ENCODE measurements at regions not wholly inside any gene's neighbourhood (a gene's known extent, or its start where the extent isn't known, plus 50 kb on each side); places are given as distances from the start of the nearest gene placed in this dataset.
"Not testable (repeated sequence)": the region's sequence is repeated elsewhere in the genome, so short reads cannot be mapped to it uniquely, and the experiment has no call there.

DNA sequence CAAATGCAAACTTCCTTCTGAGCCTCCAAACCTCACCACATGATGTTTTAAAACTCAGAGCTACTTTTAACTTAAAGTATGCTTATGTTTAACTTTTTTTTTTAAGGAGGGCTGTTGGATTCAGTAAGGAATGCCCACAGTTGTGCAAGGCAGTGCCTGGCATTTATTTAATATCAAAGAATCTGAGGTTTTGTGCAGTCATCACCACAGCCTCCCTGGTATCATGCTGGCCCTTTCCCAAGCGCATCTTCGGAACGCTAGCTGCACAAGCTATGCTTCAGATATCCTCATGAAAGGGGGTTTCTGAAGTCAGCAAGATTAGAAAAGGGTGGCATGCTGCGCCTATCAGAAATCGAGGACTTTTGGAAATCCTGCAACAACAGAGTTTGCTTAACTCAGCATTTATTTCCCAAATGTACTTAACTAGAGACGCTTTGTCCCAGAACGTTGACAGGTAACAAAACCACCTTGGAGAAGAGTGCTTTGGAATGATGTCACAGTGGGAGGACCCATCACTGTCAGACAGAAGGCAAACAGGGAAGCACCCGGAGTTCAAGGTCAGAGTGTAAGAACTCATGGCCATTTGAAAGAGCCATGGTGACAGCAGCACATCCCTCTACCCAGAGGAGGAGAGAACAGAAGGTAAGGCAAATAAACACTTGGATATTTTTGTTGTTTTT is 120.2 kb upstream of the IGF1R start:
- no peak for DNase-seq

GRCh38 chr15:98529205-98530145 is 118.9 kb upstream of the IGF1R start:
- DNase-seq, result no peak

DNA sequence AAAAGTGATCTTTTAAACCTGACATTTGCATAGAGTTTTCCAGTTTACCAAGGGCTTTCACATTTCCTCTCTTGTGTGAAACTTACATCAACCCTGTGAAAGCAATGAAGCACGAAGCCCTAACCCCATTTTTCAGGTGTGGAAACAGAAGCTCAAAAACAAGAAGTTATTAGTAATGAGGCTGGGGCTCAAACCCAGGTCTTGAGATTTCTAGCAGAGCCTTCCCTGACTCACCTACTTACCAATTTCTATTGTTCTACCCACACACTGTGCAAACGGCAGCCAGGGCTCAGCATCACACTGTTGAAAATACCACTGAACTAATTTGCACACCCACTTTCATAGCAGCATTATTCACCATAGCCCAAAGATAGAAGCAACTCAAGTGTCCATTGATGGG is 117.8 kb upstream of the IGF1R start:
- no peak for DNase-seq

DNA sequence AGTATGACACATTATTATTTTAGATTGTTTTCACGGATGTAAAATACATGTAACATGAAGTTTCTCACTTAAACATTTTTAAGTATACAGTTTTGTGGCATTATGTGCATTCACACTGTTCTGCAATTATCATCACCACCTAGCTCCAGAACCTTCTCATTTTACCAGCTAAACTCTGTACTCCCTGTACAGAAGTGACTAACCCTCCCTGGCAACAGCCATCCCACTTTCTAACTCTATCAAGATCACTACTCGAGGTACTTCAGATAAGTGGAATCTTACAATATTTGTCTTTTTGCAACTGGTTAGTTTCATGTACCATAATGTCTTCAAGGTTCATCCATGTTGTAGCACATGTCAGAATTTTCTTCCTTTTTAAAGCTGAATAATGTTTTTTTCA is 116.3 kb upstream of the IGF1R start:
- no peak for DNase-seq

DNA sequence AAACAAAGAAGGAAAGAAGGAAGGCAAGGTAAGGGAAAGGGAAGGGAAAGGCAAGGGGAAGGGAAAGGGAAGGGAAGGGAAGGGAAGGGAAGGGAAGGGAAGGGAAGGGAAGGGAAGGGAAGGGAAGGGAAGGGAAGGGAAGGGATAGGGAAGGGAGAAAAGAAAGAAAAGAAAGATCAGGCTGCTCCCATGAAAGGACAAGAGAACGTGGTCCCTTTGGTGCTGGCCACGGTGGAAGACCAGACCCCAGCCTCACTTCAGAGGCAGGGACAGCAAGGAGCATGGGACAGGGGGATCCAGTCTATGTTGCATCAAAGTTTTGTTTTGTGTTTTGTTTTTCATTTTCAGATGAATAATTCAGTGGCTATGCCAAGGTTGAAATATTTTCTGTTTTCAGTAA is 111.4 kb upstream of the IGF1R start:
- DNase-seq, result no peak

DNA sequence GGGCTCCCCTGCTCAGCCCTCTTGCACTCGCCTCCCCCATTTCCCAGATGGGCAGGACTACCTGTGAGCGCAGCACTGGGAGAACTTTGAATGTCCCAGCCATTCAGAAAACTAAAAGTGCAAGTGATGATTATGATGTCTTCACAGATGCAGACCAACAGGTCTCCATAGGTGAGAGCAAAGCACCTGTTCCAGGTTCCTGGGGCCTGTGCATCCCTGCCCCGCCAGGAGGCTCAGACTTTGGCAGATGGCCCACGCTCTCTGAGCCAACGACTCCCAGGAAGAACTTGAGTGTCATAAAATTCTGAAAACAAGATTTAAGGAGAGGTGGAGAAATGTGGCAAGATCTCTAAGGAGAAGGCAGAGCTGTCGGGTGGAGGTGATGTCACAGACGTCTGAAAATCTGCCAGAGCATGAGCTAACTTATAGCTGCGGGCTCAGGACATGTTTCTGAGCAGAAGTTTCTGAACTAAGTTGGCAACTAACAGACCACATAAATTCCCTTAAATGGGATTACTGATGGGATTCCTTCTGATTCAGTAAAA is 110.8 kb upstream of the IGF1R start:
- no peak for DNase-seq

GRCh38 chr15:98541519-98541918 is 106.8 kb upstream of the IGF1R start:
- DNase-seq, result no peak

GRCh38 chr15:98543237-98543636 is 105.1 kb upstream of the IGF1R start:
- no peak for DNase-seq

GRCh38 chr15:98546329-98546728 is 102.0 kb upstream of the IGF1R start:
- no peak for DNase-seq

DNA sequence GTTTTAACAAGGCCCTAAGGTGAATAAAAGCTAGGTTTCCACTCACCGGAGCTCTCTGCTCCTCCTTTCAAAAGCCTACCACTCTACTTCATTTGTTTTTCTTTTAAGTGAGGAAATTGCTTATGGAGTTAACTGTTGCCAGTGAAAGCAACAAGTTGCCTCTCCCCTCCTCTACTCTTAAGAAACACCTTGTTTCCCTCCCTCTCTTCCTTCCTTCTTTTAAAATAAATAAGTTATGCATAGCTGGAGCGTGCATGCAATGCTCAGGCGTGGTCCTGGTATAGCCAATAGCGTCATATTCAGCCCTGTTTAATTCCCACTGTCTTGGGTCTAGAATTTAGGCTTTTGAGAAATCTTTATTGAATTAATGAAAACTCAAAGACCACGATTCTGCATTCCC is 101.1 kb upstream of the IGF1R start:
- no peak for DNase-seq

- no peak for DNase-seq
Measured at GRCh38 chr15:98547741-98548138, 100.6 kb upstream of the IGF1R start.

DNA sequence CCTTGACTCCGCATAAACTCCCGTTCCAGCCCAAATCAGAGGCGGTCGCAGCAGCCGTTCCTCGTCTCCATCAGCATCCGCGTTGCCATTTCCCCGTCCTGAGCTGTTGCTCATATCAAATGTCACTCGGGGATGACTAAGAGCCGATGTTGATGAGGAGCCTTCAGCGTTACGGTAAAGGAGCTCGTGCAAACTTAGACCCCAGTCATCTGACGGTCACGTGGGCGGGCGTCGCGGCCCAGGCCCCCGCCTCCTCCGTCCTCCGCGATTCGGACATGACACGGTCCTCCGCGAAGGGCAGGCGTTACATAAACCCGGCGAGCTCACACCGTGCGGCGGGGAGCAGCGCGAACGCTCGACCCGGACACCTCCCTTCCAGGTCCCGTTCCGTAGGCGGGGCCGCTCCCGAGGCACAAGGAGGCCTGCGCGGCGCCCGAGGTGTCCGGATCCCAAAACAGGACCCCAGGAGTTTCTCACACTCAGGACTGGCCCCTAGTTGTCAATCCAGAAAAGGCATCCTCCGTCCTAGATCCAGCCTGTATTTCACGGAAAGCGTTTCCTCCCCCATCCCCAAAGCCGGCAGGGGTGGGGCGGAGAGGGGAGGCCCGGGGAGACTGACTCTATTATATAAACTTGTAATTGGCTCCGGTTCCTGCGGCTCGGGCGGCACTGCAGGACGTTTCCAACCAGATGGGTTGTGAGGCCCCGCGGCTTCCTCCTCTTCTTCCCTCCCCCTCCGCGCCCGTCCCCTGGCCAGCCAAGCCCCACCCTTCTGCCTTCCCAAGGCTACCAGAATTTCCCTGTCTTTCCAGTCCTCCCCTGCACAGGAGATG is 100.0 kb upstream of the IGF1R start:
- DNase-seq, result peak in 2 of 4 experiments; percentile 9 to 24

DNA sequence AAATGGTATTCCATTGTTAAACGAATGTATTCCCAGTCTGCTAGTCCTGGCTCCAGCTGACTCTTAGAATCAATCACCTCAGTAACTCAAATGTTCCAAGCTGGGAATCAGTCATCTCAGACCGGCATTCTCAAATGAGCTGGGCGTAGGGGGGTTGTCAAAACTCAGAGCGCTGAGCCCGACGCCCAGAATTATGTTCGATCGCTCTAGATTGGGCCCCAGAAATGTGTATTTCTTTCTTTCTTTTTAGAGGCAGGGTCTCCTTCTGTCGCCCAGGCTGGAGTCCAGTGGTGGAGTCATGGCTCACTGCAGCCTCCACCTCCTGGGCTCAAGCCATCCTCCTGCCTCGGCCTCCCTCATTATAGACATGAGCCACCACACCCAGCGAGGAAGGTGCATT is 99.3 kb upstream of the IGF1R start:
- no peak for DNase-seq

DNA sequence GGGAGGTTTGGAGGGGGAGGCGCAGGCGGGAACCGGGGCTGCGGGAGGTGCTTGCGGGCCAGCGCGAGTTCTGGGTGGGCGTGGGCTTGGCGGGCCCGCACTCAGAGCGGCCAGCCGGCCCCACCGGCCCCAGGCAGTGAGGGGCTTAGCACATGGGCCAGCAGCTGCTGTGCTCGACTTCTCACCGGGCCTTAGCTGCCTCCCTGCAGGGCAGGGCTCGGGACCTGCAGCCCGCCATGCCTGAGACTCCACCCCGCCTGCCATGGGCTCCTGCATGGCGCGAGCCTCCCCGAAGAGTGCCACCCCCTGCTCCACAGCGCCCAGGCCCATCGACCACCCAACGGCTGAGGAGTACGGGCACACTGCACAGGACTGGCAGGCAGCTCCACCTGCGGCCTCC is 98.6 kb upstream of the IGF1R start:
- DNase-seq, result no peak

GRCh38 chr15:98550363-98550762 is 98.0 kb upstream of the IGF1R start:
- not testable (repeated sequence) for DNase-seq

GRCh38 chr15:98551936-98552562 is 96.3 kb upstream of the IGF1R start:
- no peak for DNase-seq

- DNase-seq, result no peak
Measured at GRCh38 chr15:98554272-98555172, 93.8 kb upstream of the IGF1R start.

DNA sequence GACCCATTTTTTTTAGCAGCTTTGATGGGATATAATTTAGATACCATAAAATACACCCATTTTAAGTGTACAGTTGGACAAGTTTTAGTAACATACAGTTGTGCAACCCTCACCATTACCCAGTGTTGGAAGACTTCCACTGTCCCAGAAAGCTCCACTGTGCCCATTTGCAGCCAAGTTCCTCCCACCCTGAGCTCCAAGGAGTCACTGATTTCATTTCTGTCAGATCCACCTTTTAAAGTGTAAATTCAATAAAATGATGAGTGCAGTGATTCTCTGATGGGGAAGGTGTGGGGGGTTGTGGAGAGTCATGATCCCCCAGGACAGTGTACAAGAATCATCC is 93.2 kb upstream of the IGF1R start:
- DNase-seq, result no peak

DNA sequence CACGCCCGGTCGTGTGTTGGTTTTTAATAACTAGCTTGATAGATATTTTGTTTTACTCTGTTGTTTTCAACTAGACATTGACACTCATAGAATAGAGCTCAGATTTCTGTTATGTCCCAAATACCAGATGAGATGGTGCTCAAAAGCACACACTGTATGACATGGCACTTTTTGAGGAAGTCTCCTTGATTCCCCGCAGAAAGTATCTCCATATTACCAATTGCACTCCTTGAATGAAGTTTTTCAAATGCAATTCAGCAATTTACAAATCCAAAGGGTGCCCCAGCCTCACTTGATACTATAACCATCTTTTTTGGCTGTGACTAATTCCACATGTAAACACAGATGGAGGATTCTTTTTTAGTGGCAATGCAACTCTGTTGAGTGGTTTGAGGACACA is 92.0 kb upstream of the IGF1R start:
- no peak for DNase-seq

GRCh38 chr15:98560338-98560737 is 88.0 kb upstream of the IGF1R start:
- DNase-seq, result no peak

DNA sequence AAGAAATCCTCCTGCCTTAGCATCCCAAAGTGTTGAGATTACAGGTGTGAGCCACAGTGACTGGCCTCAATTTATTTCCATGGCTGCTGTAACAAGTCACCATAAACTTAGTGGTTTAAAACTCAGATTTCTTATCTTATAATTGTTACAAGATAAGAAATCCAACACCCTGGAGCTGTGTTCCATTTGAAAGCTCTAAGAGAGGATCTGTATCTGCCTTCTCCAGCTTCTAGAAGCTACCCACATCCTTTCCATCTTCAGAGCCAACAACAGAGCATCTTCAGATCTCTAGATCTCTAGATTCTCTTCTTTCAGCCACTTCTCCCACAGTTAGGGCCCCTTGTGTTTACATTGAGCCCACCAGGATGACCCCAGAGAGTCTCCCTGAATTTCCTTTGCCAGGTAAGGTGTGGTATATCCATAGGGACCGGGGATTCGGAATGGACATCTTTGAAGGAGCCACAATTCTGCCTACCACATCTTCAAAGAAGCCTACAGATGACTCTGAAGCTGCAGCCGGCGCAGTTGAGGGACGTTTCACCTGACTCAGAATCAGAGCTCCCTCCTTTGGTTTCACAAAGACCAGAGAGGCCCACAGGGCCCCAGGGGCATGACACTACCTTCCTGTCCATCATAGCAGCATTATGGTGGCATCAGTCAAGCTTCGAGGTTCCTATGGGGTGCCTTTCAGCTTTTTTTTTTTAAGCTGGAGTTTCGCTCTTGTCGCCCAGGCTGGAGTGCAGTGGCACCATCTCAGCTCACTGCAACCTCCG is 87.0 kb upstream of the IGF1R start:
- no peak for DNase-seq

All from activated naive CD4-positive, alpha-beta T cell (primary cell).